K562 (cell line): ENCODE measurements at regions not wholly inside any gene's neighbourhood (a gene's known extent, or its start where the extent isn't known, plus 50 kb on each side); places are given as distances from the start of the nearest gene placed in this dataset.

ENCODE experiments used
- ATAC-seq: fragments of 200-7000 bp; cut with Tn5 transposase; 3 replicates; pipeline ENCODE4 v1.9.1; 2020; ENCODE audit warnings: moderate library complexity
- BruUV-seq: library from RNA; stranded (reverse); fragments of 400-500 nt; replicated peaks from 2 replicates; lab custom pipeline; 2021; lab: Mats Ljungman, UMichigan
- CTCF ChIA-PET: fragments of 300-600 bp; formaldehyde crosslinking; extraction: SDS; loops from one replicate; lab custom pipeline; 2021; ENCODE audit warnings: low intra/inter-chr PET ratio; lab: Yijun Ruan, JAX
- POLR2A ChIA-PET: fragments of 300-600, 350-650 bp; sonication (Branson Sonifier 250); formaldehyde crosslinking; extraction: SDS; loops from one replicate; lab custom pipeline; 2021; ENCODE audit warnings: antibody characterized with exemption, inconsistent platforms; lab: Yijun Ruan, JAX
- DNase-seq, 4 experiments: peaks; one replicate each; pipeline versions ENCODE4 v3.0.0 to v3.0.0-alpha.2; 2011 to 2018; ENCODE audit warnings: low spot score in 3 of 4, mixed read lengths in 3 of 4; ENCODE audit errors: extremely low read depth in 1 of 4
- FAIRE-seq: peaks from 2 replicates; lab custom pipeline; 2011; peaks lifted over from hg19 to GRCh38; lab: Jason Lieb, UNC
- H2AFZ ChIP-seq: 2 replicates; pipeline ENCODE4 v1.6.0; 2011; ENCODE audit warnings: low read depth, low read length, control low read depth, inconsistent platforms
- H3K27ac ChIP-seq: fragments of 200-600 bp; 3 replicates; pipeline ENCODE4 v1.8.0; 2011; ENCODE audit warnings: low read depth, mild to moderate bottlenecking, control low read depth, inconsistent platforms, low read length, moderate library complexity, mixed read lengths; ENCODE audit errors: extremely low read depth
- H3K27me3 ChIP-seq, 2 experiments: fragments of 300-600 bp in 1 of 2; 2 replicates in 1 of 2; 3 replicates in 1 of 2; pipeline versions ENCODE4 v1.6.0 to v1.8.0; 2011; ENCODE audit warnings: inconsistent platforms in 2 of 2, low read length in 2 of 2, mild to moderate bottlenecking in 1 of 2, mixed read lengths in 1 of 2, moderate library complexity in 1 of 2; ENCODE audit not compliant: control insufficient read depth in 2 of 2, insufficient read depth in 2 of 2
- H3K36me3 ChIP-seq: fragments of 300-600 bp; 3 replicates; pipeline ENCODE4 v1.8.0; 2011; ENCODE audit warnings: mild to moderate bottlenecking, low read length, inconsistent platforms; ENCODE audit not compliant: control insufficient read depth, insufficient read depth
- H3K4me1 ChIP-seq, 2 experiments: fragments of 200-600 bp in 1 of 2; replicated peaks in 1 of 2; 2 replicates in 1 of 2; 3 replicates in 1 of 2; pipeline versions ENCODE4 v1.5.1 to v1.8.0; 2011; ENCODE audit warnings: inconsistent platforms in 2 of 2, low read length in 2 of 2, mild to moderate bottlenecking in 1 of 2, mixed read lengths in 1 of 2, moderate library complexity in 1 of 2; ENCODE audit not compliant: control insufficient read depth in 2 of 2, insufficient read depth in 2 of 2
- H3K4me2 ChIP-seq: 2 replicates; pipeline ENCODE4 v1.6.1; 2011; ENCODE audit warnings: low read length, control low read depth, inconsistent platforms, mixed read lengths; ENCODE audit not compliant: insufficient read depth
- H3K4me3 ChIP-seq: fragments of 200-600 bp; sonication (generic), shearing (Covaris generic); 2 replicates; pipeline ENCODE4 v1.5.1; 2016; ENCODE audit warnings: control low read depth, inconsistent platforms
- H3K79me2 ChIP-seq: fragments of 200-600 bp; 3 replicates; pipeline ENCODE4 v1.8.0; 2011; ENCODE audit warnings: low read length, inconsistent platforms; ENCODE audit not compliant: control insufficient read depth, insufficient read depth
- H3K9ac ChIP-seq, 2 experiments: 2 replicates each; pipeline versions ENCODE4 v1.6.0 to v1.6.1; 2011; ENCODE audit warnings: low read depth in 2 of 2, low read length in 2 of 2, control low read depth in 1 of 2, inconsistent platforms in 1 of 2, mild to moderate bottlenecking in 1 of 2, mixed read lengths in 1 of 2; ENCODE audit not compliant: insufficient read depth in 1 of 2
- H3K9me1 ChIP-seq: one replicate; pipeline ENCODE4 v1.6.0; 2011; ENCODE audit warnings: inconsistent platforms, mild to moderate bottlenecking, low read length, moderate library complexity; ENCODE audit not compliant: control insufficient read depth, insufficient read depth
- H3K9me3 ChIP-seq: replicated peaks from 2 replicates; pipeline ENCODE4 v1.5.1; 2011; ENCODE audit warnings: low read depth, low read length, inconsistent platforms; ENCODE audit not compliant: control insufficient read depth, insufficient read depth
- H4K20me1 ChIP-seq: replicated peaks from 2 replicates; pipeline ENCODE4 v1.6.1; 2011; ENCODE audit warnings: low read length, inconsistent platforms, mixed read lengths; ENCODE audit not compliant: control insufficient read depth, insufficient read depth
- NCOR1 ChIP-seq: fragments of 450-650 bp; IDR thresholded peaks from 2 replicates; pipeline ENCODE4 v1.6.1; 2016; ENCODE audit warnings: mild to moderate bottlenecking, moderate library complexity
- RFX1 ChIP-seq: fragments of 450-650 bp; IDR thresholded peaks from 2 replicates; pipeline ENCODE4 v1.6.1; 2016; ENCODE audit warnings: mild to moderate bottlenecking, moderate library complexity
- SMAD1 ChIP-seq: fragments of 150-350 bp; IDR thresholded peaks from 2 replicates; pipeline ENCODE4 v1.6.1; 2014; ENCODE audit warnings: low read length, low read depth; ENCODE audit not compliant: partially characterized antibody
- TAF1 ChIP-seq: IDR thresholded peaks from 2 replicates; pipeline ENCODE4 v1.6.1; 2011; ENCODE audit warnings: mild to moderate bottlenecking, low read length, moderate library complexity; ENCODE audit not compliant: insufficient read depth, control insufficient read depth, severe bottlenecking; ENCODE audit errors: extremely low read depth
- TEAD2 ChIP-seq: fragments of 450-650 bp; IDR thresholded peaks from 2 replicates; pipeline ENCODE4 v1.6.1; 2016; ENCODE audit warnings: missing genetic modification characterization, control low read depth, missing compliant biosample characterization
- ZKSCAN8 ChIP-seq: fragments of 200-800 bp; sonication (Bioruptor generic); IDR thresholded peaks from 2 replicates; pipeline ENCODE4 v1.6.1; 2016; ENCODE audit warnings: missing genetic modification characterization, missing compliant biosample characterization
- ZNF324 ChIP-seq: fragments of 250-450 bp; sonication (Bioruptor Pico); IDR thresholded peaks from 2 replicates; pipeline ENCODE4 v1.4.0; 2020; ENCODE audit warnings: mild to moderate bottlenecking
- WGBS: fragments of 100-300 bp; shearing (Covaris generic); methylation state at CpG from one replicate; pipeline ENCODE4 v1.1.6; 2016; ENCODE audit warnings: low coverage, mixed read lengths; ENCODE audit not compliant: insufficient coverage; ENCODE audit errors: missing lambda C conversion rate; 5-methylcytosine and 5-hydroxymethylcytosine counted together
- in situ Hi-C: fragments of 300-500 bp; cut with MboI; formaldehyde crosslinking; loops from 4 replicates; pipeline ENCODE4 v1.15.0; 2018; ENCODE audit warnings: inconsistent platforms, mixed read lengths
- intact Hi-C: fragments of 100-400 bp; cut with micrococcal nuclease; formaldehyde crosslinking; loops from 2 replicates; pipeline ENCODE4 v1.14.2; 2022
- TF ChIP-seq, protein P1 (sequence below), 2 experiments: IDR thresholded peaks; 2 replicates each; pipeline ENCODE4 v1.6.1; 2012; ENCODE audit warnings: improper control_type of control experiment in 2 of 2, low read depth in 2 of 2, low read length in 2 of 2, borderline replicate concordance in 1 of 2

DNA sequence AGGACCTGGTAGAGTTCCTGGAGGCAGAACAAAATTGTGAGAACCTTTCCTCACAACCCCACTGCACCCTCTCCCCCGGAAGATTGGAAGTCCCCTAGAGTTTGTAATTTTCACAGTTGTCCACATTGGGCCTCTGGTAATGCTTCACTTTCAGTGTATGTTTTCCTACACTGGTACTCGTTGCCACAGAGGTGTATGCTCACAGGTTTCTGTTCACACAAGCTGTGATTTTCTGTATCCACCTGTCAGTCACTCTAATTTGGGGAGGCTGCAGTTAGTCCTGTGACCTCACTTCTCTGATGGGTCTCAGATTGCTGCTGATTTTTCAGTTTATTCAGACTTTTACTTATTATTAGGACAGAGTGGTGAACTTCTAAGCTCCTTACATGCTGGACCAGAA lies 66.4 kb upstream of the BMP4 start:
- Histone ChIP-seq H3K79me2 (no peaks in the 10 kb centered on the region), H3K4me3 (no peak overlapping the region), H3K4me1 (no peaks in the 10 kb centered on the region), H3K27me3 (no peaks in the 10 kb centered on the region), H4K20me1 (no peaks in the 10 kb centered on the region), H3K36me3 (no peaks in the 10 kb centered on the region), H3K9me3 (no peaks in the 10 kb centered on the region), H3K9me1 (no peaks in the 10 kb centered on the region), H3K9ac (no peak overlapping the region), H3K4me2 (no peak overlapping the region), H3K27ac (no peak overlapping the region), H2AFZ (no peak overlapping the region)
- intact Hi-C loops: no loop called here
- no TSS peak for BruUV-seq
- FAIRE-seq (no peak), DNase-seq (no peak), ATAC-seq (no peak)
- POLR2A ChIA-PET: no interaction called here
- in situ Hi-C loops: no loop called here
- CTCF ChIA-PET: no interaction called here
- WGBS: 3% methylated on average over 2 of the region's 2 CpGs
- TF ChIP-seq NCOR1 (no peak), SMAD1 (no peak), ZKSCAN8 (no peak), TEAD2 (tag) (no peak), RFX1 (no peak), TAF1 (no peak), ZNF324 (CRISPR knock-in tag) (no peak)
- TF ChIP-seq, protein P1, sequence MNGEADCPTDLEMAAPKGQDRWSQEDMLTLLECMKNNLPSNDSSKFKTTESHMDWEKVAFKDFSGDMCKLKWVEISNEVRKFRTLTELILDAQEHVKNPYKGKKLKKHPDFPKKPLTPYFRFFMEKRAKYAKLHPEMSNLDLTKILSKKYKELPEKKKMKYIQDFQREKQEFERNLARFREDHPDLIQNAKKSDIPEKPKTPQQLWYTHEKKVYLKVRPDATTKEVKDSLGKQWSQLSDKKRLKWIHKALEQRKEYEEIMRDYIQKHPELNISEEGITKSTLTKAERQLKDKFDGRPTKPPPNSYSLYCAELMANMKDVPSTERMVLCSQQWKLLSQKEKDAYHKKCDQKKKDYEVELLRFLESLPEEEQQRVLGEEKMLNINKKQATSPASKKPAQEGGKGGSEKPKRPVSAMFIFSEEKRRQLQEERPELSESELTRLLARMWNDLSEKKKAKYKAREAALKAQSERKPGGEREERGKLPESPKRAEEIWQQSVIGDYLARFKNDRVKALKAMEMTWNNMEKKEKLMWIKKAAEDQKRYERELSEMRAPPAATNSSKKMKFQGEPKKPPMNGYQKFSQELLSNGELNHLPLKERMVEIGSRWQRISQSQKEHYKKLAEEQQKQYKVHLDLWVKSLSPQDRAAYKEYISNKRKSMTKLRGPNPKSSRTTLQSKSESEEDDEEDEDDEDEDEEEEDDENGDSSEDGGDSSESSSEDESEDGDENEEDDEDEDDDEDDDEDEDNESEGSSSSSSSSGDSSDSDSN (IDR thresholded peaks at IDR 0.05; ENCODE audit: borderline replicate concordance in 1 of 2, low read depth in 2 of 2, low read length in 2 of 2): no peak
